K562 (cell line): ENCODE measurements at regions not wholly inside any gene's neighbourhood (a gene's known extent, or its start where the extent isn't known, plus 50 kb on each side); places are given as distances from the start of the nearest gene placed in this dataset.

Experiments
- ATAC-seq: fragments of 200-7000 bp; cut with Tn5 transposase; 3 replicates; pipeline ENCODE4 v1.9.1; 2020; ENCODE audit warnings: moderate library complexity
- BruUV-seq: library from RNA; stranded (reverse); fragments of 400-500 nt; replicated peaks from 2 replicates; lab custom pipeline; 2021; lab: Mats Ljungman, UMichigan
- CTCF ChIA-PET: fragments of 300-600 bp; formaldehyde crosslinking; extraction: SDS; loops from one replicate; lab custom pipeline; 2021; ENCODE audit warnings: low intra/inter-chr PET ratio; lab: Yijun Ruan, JAX
- POLR2A ChIA-PET: fragments of 300-600, 350-650 bp; sonication (Branson Sonifier 250); formaldehyde crosslinking; extraction: SDS; loops from one replicate; lab custom pipeline; 2021; ENCODE audit warnings: antibody characterized with exemption, inconsistent platforms; lab: Yijun Ruan, JAX
- DNase-seq, 4 experiments: peaks; one replicate each; pipeline versions ENCODE4 v3.0.0 to v3.0.0-alpha.2; 2011 to 2018; ENCODE audit warnings: low spot score in 3 of 4, mixed read lengths in 3 of 4; ENCODE audit errors: extremely low read depth in 1 of 4
- FAIRE-seq: peaks from 2 replicates; lab custom pipeline; 2011; peaks lifted over from hg19 to GRCh38; lab: Jason Lieb, UNC
- H2AFZ ChIP-seq: 2 replicates; pipeline ENCODE4 v1.6.0; 2011; ENCODE audit warnings: low read depth, low read length, control low read depth, inconsistent platforms
- H3K27ac ChIP-seq: fragments of 200-600 bp; 3 replicates; pipeline ENCODE4 v1.8.0; 2011; ENCODE audit warnings: low read depth, mild to moderate bottlenecking, control low read depth, inconsistent platforms, low read length, moderate library complexity, mixed read lengths; ENCODE audit errors: extremely low read depth
- H3K27me3 ChIP-seq, 2 experiments: fragments of 300-600 bp in 1 of 2; 2 replicates in 1 of 2; 3 replicates in 1 of 2; pipeline versions ENCODE4 v1.6.0 to v1.8.0; 2011; ENCODE audit warnings: inconsistent platforms in 2 of 2, low read length in 2 of 2, mild to moderate bottlenecking in 1 of 2, mixed read lengths in 1 of 2, moderate library complexity in 1 of 2; ENCODE audit not compliant: control insufficient read depth in 2 of 2, insufficient read depth in 2 of 2
- H3K36me3 ChIP-seq: fragments of 300-600 bp; 3 replicates; pipeline ENCODE4 v1.8.0; 2011; ENCODE audit warnings: mild to moderate bottlenecking, low read length, inconsistent platforms; ENCODE audit not compliant: control insufficient read depth, insufficient read depth
- H3K4me1 ChIP-seq, 2 experiments: fragments of 200-600 bp in 1 of 2; replicated peaks in 1 of 2; 2 replicates in 1 of 2; 3 replicates in 1 of 2; pipeline versions ENCODE4 v1.5.1 to v1.8.0; 2011; ENCODE audit warnings: inconsistent platforms in 2 of 2, low read length in 2 of 2, mild to moderate bottlenecking in 1 of 2, mixed read lengths in 1 of 2, moderate library complexity in 1 of 2; ENCODE audit not compliant: control insufficient read depth in 2 of 2, insufficient read depth in 2 of 2
- H3K4me2 ChIP-seq: 2 replicates; pipeline ENCODE4 v1.6.1; 2011; ENCODE audit warnings: low read length, control low read depth, inconsistent platforms, mixed read lengths; ENCODE audit not compliant: insufficient read depth
- H3K4me3 ChIP-seq: fragments of 200-600 bp; sonication (generic), shearing (Covaris generic); 2 replicates; pipeline ENCODE4 v1.5.1; 2016; ENCODE audit warnings: control low read depth, inconsistent platforms
- H3K79me2 ChIP-seq: fragments of 200-600 bp; 3 replicates; pipeline ENCODE4 v1.8.0; 2011; ENCODE audit warnings: low read length, inconsistent platforms; ENCODE audit not compliant: control insufficient read depth, insufficient read depth
- H3K9ac ChIP-seq, 2 experiments: 2 replicates each; pipeline versions ENCODE4 v1.6.0 to v1.6.1; 2011; ENCODE audit warnings: low read depth in 2 of 2, low read length in 2 of 2, control low read depth in 1 of 2, inconsistent platforms in 1 of 2, mild to moderate bottlenecking in 1 of 2, mixed read lengths in 1 of 2; ENCODE audit not compliant: insufficient read depth in 1 of 2
- H3K9me1 ChIP-seq: one replicate; pipeline ENCODE4 v1.6.0; 2011; ENCODE audit warnings: inconsistent platforms, mild to moderate bottlenecking, low read length, moderate library complexity; ENCODE audit not compliant: control insufficient read depth, insufficient read depth
- H3K9me3 ChIP-seq: replicated peaks from 2 replicates; pipeline ENCODE4 v1.5.1; 2011; ENCODE audit warnings: low read depth, low read length, inconsistent platforms; ENCODE audit not compliant: control insufficient read depth, insufficient read depth
- H4K20me1 ChIP-seq: replicated peaks from 2 replicates; pipeline ENCODE4 v1.6.1; 2011; ENCODE audit warnings: low read length, inconsistent platforms, mixed read lengths; ENCODE audit not compliant: control insufficient read depth, insufficient read depth
- ARNT ChIP-seq, 2 experiments: fragments of 450-650 bp; IDR thresholded peaks; 2 replicates each; pipeline ENCODE4 v1.6.1; 2016; ENCODE audit warnings: mild to moderate bottlenecking in 1 of 2
- CBFA2T2 ChIP-seq: fragments of 450-650 bp; conservative IDR thresholded peaks from 2 replicates; pipeline ENCODE4 v1.6.1; 2017; ENCODE audit warnings: mild to moderate bottlenecking
- CREB1 ChIP-seq, 2 experiments: sonication (generic) in 1 of 2; formaldehyde crosslinking in 1 of 2; IDR thresholded peaks; 2 replicates each; pipeline versions ENCODE4 v1.6.1 to v1.8.0; 2012 to 2022; ENCODE audit warnings: inconsistent platforms in 1 of 2, mild to moderate bottlenecking in 1 of 2, missing genetic modification reagents in 1 of 2, moderate library complexity in 1 of 2
- CREB5 ChIP-seq: fragments of 250-450 bp; sonication (Bioruptor Pico); IDR thresholded peaks from 2 replicates; pipeline ENCODE4 v1.5.0; 2020; ENCODE audit warnings: mild to moderate bottlenecking
- ETS1 ChIP-seq: conservative IDR thresholded peaks from 2 replicates; pipeline ENCODE4 v1.6.1; 2011; ENCODE audit warnings: low read depth, mild to moderate bottlenecking, low read length; ENCODE audit not compliant: control insufficient read depth
- ETV5 ChIP-seq: sonication (generic); formaldehyde crosslinking; IDR thresholded peaks from 2 replicates; pipeline ENCODE4 v1.4.0; 2020; ENCODE audit warnings: low read depth, mild to moderate bottlenecking, missing genetic modification reagents
- FOXK2 ChIP-seq, 2 experiments: fragments of 450-650 bp; IDR thresholded peaks in 1 of 2; conservative IDR thresholded peaks in 1 of 2; 2 replicates each; pipeline ENCODE4 v1.6.1; 2016; ENCODE audit warnings: low read depth in 2 of 2, mild to moderate bottlenecking in 1 of 2
- ID3 ChIP-seq, 2 experiments: fragments of 250-450 bp in 1 of 2; fragments of 450-650 bp in 1 of 2; sonication (Bioruptor Pico) in 1 of 2; IDR thresholded peaks; 2 replicates each; pipeline versions ENCODE4 v1.6.1 to v1.8.0; 2016 to 2021; ENCODE audit warnings: mild to moderate bottlenecking in 2 of 2, moderate library complexity in 2 of 2, missing compliant biosample characterization in 1 of 2, missing genetic modification characterization in 1 of 2
- IRF9 ChIP-seq: fragments of 450-650 bp; IDR thresholded peaks from 2 replicates; pipeline ENCODE4 v1.6.1; 2016; ENCODE audit warnings: missing biosample characterization, missing genetic modification characterization
- SRSF7 ChIP-seq: fragments of 200-400 bp; formaldehyde crosslinking; optimal IDR thresholded peaks from 2 replicates; pipeline ENCODE3; 2017; ENCODE audit warnings: mild to moderate bottlenecking, low read depth, low read length
- ZBTB9 ChIP-seq: fragments of 450-650 bp; formaldehyde crosslinking; IDR thresholded peaks from 2 replicates; pipeline ENCODE4 v1.4.0; 2020; ENCODE audit warnings: mild to moderate bottlenecking, moderate library complexity
- ZNF668 ChIP-seq: fragments of 250-450 bp; sonication (Bioruptor Pico); IDR thresholded peaks from 2 replicates; pipeline ENCODE4 v1.8.0; 2022; ENCODE audit warnings: mild to moderate bottlenecking, inconsistent platforms
- whole genome bisulfite sequencing: fragments of 100-300 bp; shearing (Covaris generic); methylation state at CpG from one replicate; pipeline ENCODE4 v1.1.6; 2016; ENCODE audit warnings: low coverage, mixed read lengths; ENCODE audit not compliant: insufficient coverage; ENCODE audit errors: missing lambda C conversion rate; 5-methylcytosine and 5-hydroxymethylcytosine counted together
- in situ Hi-C: fragments of 300-500 bp; cut with MboI; formaldehyde crosslinking; loops from 4 replicates; pipeline ENCODE4 v1.15.0; 2018; ENCODE audit warnings: inconsistent platforms, mixed read lengths
- intact Hi-C: fragments of 100-400 bp; cut with micrococcal nuclease; formaldehyde crosslinking; loops from 2 replicates; pipeline ENCODE4 v1.14.2; 2022

- H4K20me1 ChIP-seq = no peaks in the 10 kb centered on the region
- ATAC-seq (no peak), DNase-seq (no peak), FAIRE-seq (no peak)
- intact Hi-C loops (no loop called here), in situ Hi-C loops (no loop called here)
- 3% methylated on average over 5 of the region's 5 CpGs for WGBS
- H3K27ac ChIP-seq = no peak overlapping the region
- H3K9ac ChIP-seq = no peak overlapping the region
- H3K9me3 ChIP-seq = no peaks in the 10 kb centered on the region
- no peak overlapping the region for H3K4me3 ChIP-seq
- no peak overlapping the region for H2AFZ ChIP-seq
- H3K27me3 ChIP-seq = peaks cover 10 to 25% of the 10 kb centered on the region in 2 experiments; a peak in 4 of 5 replicates
- H3K79me2 ChIP-seq = no peaks in the 10 kb centered on the region
- no peaks in the 10 kb centered on the region for H3K9me1 ChIP-seq
- ChIA-PET POLR2A (no interaction called here), CTCF (no interaction called here)
- H3K4me1 ChIP-seq = no peaks in the 10 kb centered on the region
- no peak overlapping the region for H3K4me2 ChIP-seq
- no peaks in the 10 kb centered on the region for H3K36me3 ChIP-seq
- TF ChIP-seq CREB1 (IDR thresholded peaks at IDR 0.05) = no peak
- TF ChIP-seq CREB1 (CRISPR knock-in tag; IDR thresholded peaks at IDR 0.05) = no peak
- no peak for TF ChIP-seq IRF9 (tag)
- TF ChIP-seq ID3 (CRISPR knock-in tag; IDR thresholded peaks at IDR 0.05) = no peak
- no peak for TF ChIP-seq ID3 (tag; IDR thresholded peaks at IDR 0.05)
- TF ChIP-seq ARNT (IDR thresholded peaks at IDR 0.05) = no peak
- no peak for TF ChIP-seq FOXK2 (conservative IDR thresholded peaks at IDR 0.05 in 1 of 2, IDR thresholded peaks at IDR 0.05 in 1 of 2; ENCODE audit: low read depth in 2 of 2)
- TF ChIP-seq ZNF668 (CRISPR knock-in tag) = no peak
- no peak for TF ChIP-seq SRSF7
- TF ChIP-seq CREB5 (CRISPR knock-in tag) = no peak
- TF ChIP-seq ZBTB9 (CRISPR knock-in tag) = no peak
- no peak for TF ChIP-seq CBFA2T2
- no peak for TF ChIP-seq ETV5 (CRISPR knock-in tag)
- no peak for TF ChIP-seq ETS1
- TF ChIP-seq, all 486 proteins: peak for 0
- no TSS peak for BruUV-seq
These were observed 183.6 kb upstream of the GDF10 start for GRCh38 chr10:47116445-47116844.
